GM21529 (cell line): ENCODE measurements at regions not wholly inside any gene's neighbourhood (a gene's known extent, or its start where the extent isn't known, plus 50 kb on each side); places are given as distances from the start of the nearest gene placed in this dataset.

ENCODE experiments used
- ATAC-seq: cut with Tn5 transposase; IDR thresholded peaks from one replicate; pipeline ENCODE4 v1.9.1; 2021; ENCODE audit not compliant: unreplicated experiment

DNA sequence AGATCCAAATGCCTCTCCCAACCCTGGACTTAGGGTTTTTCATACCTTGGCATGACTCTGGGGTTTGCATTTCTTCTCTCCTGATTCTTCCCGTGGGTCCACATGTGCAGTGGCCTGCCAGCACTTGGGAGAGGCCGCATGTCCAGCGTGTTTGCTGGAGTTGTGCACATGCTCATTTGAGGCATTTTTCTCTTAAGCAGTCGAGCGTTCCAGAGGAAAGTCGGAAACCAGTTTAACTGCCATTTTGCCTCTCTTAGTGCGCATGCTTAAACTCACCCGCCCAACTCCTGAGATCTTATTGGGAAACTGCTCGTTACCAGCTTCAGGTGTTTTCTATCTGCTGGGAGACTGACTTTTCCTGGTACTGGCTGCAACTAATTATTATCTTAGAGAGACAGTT is 888.4 kb upstream of the PHF14 start:
- ATAC-seq = no peak

DNA sequence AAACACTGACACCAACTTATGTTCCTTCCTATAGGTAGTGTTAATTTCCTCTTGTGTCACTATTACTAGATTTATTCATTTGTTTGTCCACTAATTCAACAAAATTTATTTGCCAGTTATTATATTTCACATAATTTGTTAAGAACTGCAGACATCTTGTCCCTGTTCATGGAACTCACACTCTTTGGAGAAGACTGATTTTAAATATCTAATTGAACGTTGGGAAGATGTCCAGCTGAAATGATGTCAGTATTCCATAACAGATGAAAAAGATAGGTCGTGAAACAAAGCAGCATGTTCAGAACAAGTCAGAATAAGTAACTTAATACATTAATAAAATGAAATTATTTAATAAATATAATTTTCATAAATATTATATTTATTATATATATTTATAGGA is 873.1 kb upstream of the PHF14 start:
- ATAC-seq = no peak

DNA sequence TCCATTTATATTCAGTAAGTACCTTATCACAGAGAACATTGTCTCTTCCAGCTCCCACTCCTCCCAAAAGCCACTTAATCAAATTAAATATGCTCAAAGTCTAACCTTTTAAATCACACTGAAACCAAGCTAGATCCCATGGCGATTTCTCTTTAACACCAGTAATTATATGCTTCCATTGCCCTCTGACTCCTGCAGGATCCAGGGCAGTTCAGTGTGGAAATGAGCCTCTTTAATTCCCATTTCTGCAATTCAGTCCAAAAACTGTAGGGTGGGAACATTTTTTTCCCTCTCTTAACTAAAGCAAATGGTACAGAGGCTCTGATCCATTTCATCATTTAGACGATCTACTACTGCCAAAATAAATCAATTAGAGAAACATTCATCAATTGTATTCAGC is 872.3 kb upstream of the PHF14 start:
- no peak for ATAC-seq

DNA sequence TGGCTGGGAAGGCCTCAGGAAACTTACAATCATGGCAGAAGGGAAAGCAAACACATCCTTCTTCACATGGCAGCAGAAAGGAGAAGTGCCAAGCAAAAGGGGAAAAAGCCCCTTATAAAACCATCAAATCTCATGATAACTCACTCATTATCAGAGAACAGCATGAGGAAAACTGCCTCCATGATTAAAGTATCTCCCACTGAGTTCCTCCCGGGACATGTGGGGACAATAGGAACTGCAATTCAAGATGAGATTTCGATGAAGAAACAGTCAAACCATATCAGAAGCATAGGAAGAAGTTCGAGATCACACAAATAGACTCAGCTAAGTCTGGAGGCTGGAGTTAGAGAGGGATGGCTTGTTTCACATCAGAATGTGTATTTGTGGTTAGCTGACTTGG is 869.4 kb upstream of the PHF14 start:
- no peak for ATAC-seq

DNA sequence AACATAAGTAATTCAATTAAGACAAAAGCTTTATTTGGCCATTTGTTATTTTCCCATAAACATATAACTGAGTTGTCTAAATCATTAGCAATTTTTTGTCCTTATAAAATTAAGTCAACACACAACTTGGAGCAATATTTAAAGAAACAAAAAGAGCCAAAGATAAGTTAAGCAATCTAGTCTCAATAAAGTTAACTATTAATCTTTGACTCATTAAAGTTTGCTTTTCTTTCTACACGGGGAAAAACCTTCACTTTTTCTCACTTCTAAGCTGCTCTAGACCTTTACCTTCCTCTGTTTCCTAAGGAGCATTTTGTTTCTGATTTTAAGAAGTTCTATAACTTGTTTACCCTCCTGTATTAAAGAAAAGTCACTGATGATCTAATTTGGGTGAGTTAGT is 867.1 kb upstream of the PHF14 start:
- ATAC-seq = no peak

DNA sequence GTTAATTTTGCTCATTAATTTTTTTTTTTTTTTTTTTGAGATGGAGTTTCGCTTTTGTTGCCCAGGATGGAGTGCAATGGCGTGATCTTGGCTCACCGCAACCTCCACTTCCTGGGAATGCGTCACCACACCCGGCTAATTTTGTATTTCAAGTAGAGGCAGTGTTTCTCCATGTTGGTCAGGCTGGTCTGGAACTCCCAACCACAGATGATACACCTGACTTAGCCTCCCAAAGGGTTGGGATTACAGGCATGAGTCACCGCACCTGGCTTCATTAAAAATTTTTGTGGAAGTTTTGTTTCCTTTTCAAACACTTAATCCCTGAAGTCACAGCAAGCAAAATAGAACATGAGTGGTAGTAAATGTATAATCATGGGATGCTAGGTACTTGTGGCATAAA is 857.2 kb upstream of the PHF14 start:
- ATAC-seq = no peak

DNA sequence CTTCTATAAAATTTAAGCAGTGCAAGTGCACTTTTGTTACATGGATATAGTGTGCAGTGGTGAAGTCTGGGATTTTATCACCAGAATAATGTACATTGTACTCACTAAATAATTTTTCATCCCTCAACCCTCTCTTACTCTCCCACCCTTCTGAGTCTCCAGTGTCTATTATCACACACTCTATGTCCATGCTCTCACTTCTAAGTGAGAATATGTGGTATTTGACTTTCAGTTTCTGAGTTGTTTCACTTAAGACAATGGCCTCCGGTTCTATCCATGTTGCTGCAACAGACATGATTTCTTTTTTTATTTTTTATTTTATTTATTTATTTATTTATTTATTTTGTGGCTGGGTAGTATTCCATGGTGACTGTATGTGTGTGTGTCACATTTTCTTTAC is 855.9 kb upstream of the PHF14 start:
- ATAC-seq = no peak

DNA sequence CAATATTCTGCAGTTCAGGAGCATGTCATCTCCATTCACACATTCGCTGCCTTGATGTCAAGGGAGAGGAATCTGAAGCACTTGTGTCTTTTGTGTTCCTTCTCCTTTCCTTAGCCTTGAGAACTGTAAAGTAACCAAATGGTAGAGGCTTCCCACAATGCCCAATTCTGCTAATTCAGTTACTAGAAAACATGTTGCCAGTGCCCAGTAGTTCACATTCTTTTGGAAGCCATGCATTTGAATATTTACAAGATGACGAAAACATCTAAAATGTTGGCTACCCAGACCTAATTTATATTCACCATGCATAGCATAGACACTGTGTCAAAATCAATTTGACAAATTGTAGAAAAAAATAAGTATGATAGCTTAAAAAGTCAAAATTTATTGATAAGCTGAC is 852.7 kb upstream of the PHF14 start:
- ATAC-seq = no peak

DNA sequence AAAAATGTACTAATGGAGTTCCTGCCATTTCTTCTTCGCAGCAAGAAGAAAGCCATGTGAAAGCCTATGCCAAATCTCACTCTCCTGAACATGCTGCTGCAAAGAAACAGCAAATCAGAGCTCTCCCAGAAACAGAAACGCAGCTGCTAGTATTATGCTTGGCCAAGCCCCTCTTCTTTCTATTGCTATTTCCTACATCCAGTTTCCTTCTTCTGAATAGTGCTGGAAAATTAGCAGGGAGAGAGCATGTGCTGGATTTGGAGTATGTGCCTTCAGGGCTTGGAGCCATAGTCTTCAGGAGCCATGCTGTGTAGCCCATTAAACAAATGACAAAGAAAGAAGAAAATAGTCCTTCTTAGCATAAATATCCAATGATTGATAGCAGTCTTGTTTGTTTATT is 852.0 kb upstream of the PHF14 start:
- ATAC-seq = no peak

DNA sequence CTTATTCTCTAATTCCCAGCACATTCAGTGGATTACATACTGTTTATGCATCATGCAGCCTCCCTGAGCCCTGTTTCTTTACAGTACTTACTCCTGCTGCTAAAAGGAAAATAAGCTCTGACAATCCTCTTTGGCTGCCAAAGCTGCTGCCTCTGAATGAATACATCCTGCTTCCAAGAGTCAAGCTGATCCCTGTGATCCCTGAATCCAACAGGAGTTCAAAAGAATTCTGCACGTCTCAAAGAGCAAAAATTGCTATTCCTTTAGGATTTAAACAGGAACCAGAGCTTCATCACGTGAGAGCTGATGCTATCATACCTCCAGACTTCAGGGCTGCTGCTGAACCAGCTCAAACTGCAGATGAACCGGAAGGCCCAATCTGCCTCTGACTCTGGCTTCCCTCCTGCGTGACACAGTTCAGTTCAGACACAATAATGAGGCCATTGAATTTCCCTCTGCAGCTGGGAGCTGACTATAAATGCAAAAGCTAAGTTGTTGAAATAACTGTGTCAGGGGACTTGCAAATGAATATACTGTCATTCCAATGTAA is 851.0 kb upstream of the PHF14 start:
- no peak for ATAC-seq

DNA sequence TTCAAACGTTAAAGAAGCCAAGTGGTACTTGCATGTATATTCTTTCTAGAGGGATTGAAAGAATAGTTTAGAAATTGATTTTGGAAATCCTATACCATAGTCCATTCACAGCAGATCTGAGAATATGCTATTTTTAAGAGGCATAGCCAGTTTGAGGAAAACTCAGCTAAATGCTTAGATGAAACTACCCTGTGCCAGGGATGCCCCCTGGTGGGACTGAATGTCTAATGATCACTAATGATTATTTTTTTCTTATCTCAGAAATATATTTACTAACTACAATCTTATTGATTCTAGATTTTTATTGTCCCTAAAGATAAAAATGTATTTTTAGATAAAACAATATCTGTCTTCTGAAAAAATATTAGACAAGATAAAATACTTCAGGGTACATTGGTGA is 844.9 kb upstream of the PHF14 start:
- no peak for ATAC-seq

DNA sequence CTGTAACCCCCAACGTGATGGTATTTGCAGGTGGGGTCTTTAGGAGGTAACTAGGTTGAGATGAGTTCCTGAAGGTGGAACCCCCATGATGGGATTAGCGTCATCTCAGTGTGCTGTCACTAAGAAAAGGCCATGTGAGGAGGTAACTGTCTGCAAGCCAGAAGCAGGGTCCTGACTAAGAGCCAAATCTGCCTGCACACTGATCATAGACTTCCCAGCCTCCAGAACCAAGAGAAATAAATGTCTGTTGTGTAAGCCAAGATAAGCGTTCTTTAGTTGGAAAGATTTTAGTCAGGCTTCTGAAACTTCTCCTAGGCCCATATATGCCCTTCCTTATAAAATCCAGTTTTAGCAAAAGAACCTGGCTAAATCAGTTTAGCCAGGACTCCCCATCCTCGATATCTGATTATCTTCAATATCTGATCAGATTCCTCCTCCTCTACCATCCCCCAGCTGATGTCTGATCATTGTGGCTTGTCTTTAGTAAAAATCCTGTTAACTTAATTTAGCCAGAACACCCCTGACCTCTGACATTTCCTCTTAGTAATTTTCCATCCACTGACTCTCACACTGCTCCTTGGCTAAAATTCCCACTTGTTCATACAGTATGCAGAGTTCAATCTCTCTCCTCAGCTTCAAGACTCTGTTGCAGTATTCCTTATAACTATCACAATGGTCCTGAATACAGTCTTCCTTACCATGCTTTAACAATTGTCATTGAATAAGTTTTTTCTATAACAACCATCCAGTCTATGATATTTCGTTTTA is 835.4 kb upstream of the PHF14 start:
- no peak for ATAC-seq

DNA sequence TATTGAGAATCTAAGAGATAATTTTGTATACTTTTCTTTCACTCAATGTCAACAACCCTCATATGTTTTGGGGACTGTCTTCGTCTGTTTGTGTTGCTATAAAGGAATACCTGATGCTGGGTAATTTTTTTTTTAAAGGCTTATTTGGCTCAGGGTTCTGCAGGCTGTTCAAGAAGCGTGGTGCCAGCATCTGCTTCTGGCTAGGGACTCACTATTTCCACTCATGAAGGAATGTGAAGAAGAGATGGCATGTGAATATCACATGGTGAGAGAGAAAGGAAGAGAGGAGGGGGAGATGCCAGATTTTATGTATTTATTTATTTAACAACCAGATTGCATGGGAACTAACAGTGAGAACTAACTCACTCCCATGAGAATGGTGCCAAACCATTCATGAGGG is 827.4 kb upstream of the PHF14 start:
- no peak for ATAC-seq

DNA sequence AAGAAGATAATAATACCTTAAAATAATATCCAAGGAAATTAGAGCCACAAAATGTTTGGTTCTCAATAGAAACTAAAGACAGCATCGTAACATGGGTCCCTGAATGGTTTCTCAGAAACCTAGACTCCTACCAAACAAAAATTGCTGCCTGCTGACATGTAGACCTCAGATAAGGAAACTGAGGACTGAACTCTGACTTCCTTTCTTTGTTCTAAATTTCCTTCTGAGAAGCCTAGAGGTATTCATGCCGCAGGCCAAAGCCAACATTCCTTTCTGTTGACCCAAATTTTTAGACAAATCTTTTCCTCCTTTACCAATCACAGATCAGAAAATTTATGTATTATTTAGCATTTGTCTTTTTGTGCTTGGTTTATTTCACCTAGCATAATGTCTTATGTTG is 816.7 kb upstream of the PHF14 start:
- no peak for ATAC-seq

DNA sequence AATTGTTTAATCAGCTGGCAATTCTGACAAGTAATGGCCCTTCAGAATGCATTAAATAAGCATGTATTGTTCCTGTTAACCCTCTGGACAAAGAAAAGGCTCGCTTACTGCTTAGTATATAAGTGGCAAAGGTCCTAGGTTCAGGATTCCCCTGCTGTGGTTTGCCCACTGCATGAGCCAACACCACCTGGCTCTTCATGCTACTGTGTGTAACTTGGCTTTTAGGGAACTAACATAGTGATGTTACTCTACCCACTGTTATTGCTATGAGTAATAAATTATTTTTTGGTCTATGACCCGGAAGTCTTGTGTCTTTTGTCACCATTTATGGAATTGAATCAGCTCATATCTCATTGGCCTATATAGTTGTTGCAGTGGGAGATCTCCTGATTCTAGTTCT is 791.7 kb upstream of the PHF14 start:
- no peak for ATAC-seq

DNA sequence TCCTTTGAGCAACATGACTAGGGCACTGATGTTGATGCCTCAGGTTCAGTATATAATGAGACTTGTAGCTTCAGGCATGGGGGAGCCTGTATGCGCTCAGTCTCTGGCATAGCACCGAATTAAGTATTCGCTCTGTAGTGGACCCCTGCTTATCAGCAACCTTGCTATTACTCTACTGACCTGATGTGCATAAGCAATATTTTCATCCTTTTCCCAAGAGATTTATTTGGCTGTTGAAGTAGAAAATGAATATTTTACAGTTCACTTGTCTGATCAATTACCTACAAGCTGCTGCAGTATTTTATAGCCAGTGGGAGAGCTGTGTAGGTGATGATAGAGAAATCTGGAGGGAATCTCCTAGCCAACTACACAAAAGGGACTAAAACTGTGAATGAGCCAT is 781.6 kb upstream of the PHF14 start:
- ATAC-seq = no peak

DNA sequence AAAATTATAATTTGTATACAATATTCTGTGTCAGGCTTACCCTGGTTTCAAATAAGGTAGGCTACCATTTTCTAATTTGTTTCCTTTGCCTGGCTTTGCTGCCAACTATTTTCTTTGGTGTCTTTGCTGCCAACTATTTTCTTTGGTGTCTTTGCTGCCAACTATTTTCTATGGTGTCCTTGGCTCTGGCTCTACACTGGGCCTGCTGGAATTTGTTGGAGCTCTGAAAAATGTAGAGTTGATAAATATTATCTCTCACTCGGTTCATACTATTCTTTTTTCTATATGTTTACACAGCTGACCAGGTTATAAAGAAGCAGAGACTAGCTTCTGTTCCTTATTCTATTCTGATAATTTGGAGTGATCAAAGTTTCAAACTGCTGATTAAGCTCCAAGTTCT is 768.0 kb upstream of the PHF14 start:
- no peak for ATAC-seq

DNA sequence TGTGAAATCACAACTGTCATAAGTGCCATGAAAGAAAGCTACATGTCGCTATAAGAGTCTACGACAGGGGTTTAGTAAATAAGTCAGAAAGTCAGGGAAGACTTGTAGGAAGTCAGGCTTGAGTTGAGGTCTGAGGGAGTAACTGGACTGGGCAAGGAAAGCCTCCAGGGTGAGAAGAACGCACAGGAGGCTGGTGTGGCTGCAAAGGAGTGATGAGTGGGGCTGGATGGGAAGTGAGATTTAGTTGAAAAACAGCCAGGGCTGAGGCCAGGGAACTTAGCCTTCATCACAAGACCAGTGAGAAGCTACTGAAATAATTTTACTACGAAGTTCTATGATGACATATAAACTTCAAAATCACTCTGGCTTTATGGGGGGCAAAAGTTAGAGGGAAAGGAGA is 763.7 kb upstream of the PHF14 start:
- no peak for ATAC-seq

DNA sequence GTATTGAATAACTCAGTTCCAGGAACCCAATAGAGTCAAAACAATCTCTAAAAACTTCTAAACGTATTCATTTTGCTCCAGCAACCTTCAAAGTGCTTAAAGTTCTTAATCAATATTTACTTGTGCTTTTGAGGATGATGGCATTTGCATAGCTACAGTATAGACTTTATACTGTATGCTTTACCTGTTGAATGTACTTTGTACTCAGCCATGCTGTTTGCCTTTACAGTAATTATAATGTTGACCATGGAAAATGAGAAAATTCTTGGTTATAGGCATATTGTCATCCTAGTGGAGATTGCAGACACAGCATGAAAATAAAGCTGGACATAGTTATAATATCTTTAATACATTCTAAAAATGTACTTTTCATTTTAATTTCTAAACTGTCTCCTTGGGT is 762.7 kb upstream of the PHF14 start:
- no peak for ATAC-seq

DNA sequence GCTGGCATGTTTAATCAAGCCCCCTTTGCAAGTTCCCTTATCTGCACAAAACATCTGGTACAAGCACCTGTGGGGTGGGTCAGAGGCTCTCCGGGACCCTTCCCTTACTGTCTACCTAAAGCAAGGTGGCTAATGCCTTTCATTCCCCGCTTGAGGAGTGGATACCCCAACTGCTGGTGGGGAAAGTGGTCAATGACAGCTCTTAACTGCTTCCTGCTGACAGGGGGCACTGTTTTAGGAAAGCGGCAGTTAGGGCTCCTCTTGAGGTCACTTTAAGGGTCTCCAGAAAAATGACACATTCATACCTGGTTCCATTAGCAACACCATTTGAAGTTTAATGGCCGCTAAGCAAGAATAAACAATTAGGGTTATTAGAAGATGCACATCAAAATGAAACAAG is 761.8 kb upstream of the PHF14 start:
- ATAC-seq = no peak

DNA sequence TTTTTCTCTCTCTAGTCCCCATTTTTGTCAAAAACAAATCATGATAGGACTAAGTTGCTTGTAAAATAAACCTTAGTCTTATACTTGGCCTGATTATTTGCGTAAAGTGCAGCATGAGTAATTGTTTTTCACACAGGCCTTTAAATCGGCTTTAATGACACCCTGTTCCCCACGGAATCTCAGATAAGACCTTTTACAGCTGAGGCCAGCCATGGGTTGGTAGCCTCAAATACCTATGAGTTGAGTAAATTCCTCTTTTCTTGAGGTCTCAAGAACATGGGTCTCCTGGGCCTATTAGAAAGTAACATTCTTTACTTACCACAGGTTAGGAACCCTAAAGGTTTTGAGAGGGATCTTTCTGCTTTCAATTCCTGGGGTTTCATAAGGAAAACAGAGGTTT is 761.0 kb upstream of the PHF14 start:
- ATAC-seq = no peak

DNA sequence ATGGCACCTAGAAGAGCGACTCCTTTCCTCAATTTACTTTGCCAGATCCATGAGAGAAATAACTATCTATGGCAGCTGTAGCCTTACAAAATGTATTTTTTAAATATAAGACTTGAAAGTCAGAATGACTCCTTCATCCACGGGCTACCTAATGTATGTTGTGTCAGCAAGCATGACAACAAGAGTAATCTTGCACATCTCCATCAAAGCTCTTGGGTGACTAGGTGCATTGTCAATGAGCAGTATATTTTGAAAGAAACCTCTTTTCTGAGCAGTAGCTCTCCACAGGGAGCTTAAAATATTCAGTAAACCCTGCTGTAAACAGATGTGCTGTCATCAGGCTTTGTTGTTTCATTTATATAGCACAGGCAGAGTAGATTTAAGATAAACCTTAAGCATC is 757.2 kb upstream of the PHF14 start:
- ATAC-seq = no peak

DNA sequence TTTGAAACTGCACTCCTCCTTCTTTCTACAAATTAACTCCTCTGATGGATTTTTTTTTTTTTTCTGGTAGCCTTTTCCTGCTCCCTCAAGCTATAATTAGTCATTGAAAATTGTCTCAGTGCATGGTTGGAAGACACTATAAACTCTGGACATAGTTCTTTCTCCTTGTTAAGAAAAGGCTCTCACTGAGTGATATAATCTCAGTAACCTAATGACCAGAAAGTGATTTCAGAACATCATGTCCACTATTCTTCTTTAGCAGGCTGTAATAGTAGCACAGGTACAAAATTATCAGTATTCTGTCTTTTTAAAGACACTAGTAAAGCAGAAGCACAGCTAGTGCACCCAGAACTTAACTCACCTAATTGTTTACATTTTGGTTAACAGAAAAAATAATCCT is 752.6 kb upstream of the PHF14 start:
- ATAC-seq = no peak
